Brain microvascular endothelial cell (primary cell): ENCODE measurements at regions not wholly inside any gene's neighbourhood (a gene's known extent, or its start where the extent isn't known, plus 50 kb on each side); places are given as distances from the start of the nearest gene placed in this dataset.
"Not testable (repeated sequence)": the region's sequence is repeated elsewhere in the genome, so short reads cannot be mapped to it uniquely, and the experiment has no call there.

Experiments used
- DNase-seq: peaks from one replicate; pipeline ENCODE4 v3.0.0-alpha.2; 2020
- H3K27ac ChIP-seq: fragments of 250-450 bp; sonication (Bioruptor Pico); 2 replicates; pipeline ENCODE4 v1.5.1; 2020; ENCODE audit warnings: mild to moderate bottlenecking, moderate library complexity
- H3K27me3 ChIP-seq: fragments of 250-450 bp; sonication (Bioruptor Pico); replicated peaks from 2 replicates; pipeline ENCODE4 v1.5.1; 2020; ENCODE audit warnings: mild to moderate bottlenecking
- H3K36me3 ChIP-seq: fragments of 250-450 bp; sonication (Bioruptor Pico); replicated peaks from 2 replicates; pipeline ENCODE4 v1.5.1; 2020; ENCODE audit warnings: mild to moderate bottlenecking
- H3K4me3 ChIP-seq: 2 replicates; pipeline ENCODE4 v1.5.1; 2011; ENCODE audit warnings: low read depth, mild to moderate bottlenecking, control low read depth, low read length, moderate library complexity
- CTCF ChIP-seq: IDR thresholded peaks from 2 replicates; pipeline ENCODE4 v1.5.1; 2011; ENCODE audit warnings: low read depth, mild to moderate bottlenecking, moderate library complexity, low read length, control low read depth, inconsistent platforms; ENCODE audit errors: missing control alignments
- in situ Hi-C: cut with HindIII; loops from 2 replicates; pipeline ENCODE4 v1.10.0; 2017; ENCODE audit warnings: low sequenced_read_pairs, low pct_ligation_motif_present

DNA sequence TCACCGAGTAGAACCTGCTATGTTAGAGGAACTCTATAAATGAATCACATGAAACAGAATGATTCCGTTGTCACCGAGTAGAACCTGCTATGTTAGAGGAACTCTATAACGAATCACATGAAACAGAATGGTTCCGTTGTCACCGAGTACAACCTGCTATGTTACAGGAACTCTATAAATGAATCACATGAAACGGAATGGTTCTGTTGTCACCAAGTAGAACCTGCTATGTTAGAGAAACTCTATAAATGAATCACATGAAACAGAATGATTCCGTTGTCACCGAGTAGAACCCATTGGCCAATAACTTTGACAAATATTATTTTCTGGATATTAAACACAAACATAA, 309.1 kb upstream of the FRG1 start:
- H3K27ac ChIP-seq, H3K4me3 ChIP-seq, DNase-seq, H3K27me3 ChIP-seq, H3K36me3 ChIP-seq, in situ Hi-C loops: not testable (repeated sequence)

GRCh38 chr4:189650436-189650835, 290.2 kb upstream of the FRG1 start:
- in situ Hi-C loops, DNase-seq, H3K27ac ChIP-seq, H3K4me3 ChIP-seq, H3K27me3 ChIP-seq, H3K36me3 ChIP-seq: not testable (repeated sequence)

DNA sequence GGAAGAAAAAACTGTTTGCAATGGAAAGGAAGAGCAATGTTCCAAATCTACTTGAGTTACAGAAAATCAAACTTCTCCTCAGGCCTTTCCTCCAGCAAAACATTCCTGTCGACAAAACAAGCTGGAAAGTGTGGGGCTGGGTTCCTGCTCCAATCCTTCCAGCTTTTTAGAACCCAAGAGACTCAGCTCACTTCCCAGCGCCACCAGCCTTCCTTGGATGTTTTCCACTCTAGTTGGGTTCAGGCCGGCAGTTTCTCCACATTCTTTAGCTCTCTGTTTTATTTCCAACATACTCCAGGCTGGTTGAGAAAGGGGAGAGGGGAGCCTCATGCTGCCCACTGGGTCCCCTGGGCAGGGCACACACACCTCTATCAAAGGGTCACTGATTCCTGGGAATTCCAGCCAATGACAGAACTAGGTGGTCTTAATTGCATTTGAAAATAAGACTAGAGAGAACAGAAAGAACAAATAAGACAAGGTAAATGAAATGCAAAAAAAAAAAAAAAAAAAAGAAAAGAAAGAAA, 287.5 kb upstream of the FRG1 start:
- H3K27ac ChIP-seq, H3K4me3 ChIP-seq, DNase-seq, in situ Hi-C loops, H3K36me3 ChIP-seq, H3K27me3 ChIP-seq: not testable (repeated sequence)

- H3K27ac ChIP-seq, DNase-seq, in situ Hi-C loops, H3K27me3 ChIP-seq, H3K36me3 ChIP-seq, H3K4me3 ChIP-seq: not testable (repeated sequence)
Measured at GRCh38 chr4:189653983-189654382, 286.7 kb upstream of the FRG1 start.

DNA sequence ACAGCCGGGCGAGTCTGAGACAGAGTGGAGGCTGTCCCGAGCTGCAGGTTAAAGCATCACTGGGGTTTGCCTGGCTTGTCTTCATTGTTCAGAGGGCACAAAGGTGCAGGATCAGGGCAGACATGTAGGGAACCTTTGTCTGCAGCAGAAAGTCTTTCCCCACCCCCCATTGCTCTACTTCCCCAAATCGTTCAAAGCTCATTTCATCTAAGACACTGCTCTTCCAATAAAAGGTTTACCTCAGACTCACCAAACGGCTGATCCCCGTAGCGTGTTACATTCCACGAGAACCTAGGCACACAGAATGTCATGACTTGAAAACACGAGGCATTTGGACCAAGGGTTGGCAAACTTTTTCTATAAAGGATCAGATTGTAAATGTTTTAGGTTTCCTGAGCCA, 286.3 kb upstream of the FRG1 start:
- H3K27ac ChIP-seq, H3K4me3 ChIP-seq, DNase-seq, H3K36me3 ChIP-seq, in situ Hi-C loops, H3K27me3 ChIP-seq: not testable (repeated sequence)

- H3K4me3 ChIP-seq, H3K27ac ChIP-seq, H3K36me3 ChIP-seq, DNase-seq, H3K27me3 ChIP-seq, in situ Hi-C loops: not testable (repeated sequence)
Measured at GRCh38 chr4:189655817-189656216, 284.9 kb upstream of the FRG1 start.

DNA sequence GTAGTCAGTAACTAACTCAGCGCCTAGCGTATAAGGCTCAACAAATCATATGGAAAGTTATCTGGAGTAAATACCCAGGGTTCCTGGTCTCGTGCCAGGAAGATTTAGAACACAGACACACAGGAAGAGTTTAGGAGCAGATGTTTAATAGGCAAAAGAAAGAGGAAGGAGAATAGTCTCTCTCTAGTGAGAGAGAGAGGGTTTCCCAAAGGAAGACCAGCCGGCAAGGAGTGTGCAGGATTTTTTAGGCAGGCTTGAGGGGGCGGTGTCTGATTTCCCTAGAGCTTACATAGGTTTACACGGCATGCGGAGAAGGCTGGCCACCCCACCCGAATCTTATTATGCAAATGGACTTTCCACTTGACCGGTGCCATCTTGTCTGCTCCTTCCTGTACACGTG, 284.0 kb upstream of the FRG1 start:
- Histone ChIP-seq H3K4me3 (no peak overlapping the region), H3K36me3 (no peaks in the 10 kb centered on the region), H3K27me3 (no peaks in the 10 kb centered on the region), H3K27ac (no peak overlapping the region)
- TF ChIP-seq CTCF, result no peak
- DNase-seq, result no peak
- in situ Hi-C loops, result no loop called here

DNA sequence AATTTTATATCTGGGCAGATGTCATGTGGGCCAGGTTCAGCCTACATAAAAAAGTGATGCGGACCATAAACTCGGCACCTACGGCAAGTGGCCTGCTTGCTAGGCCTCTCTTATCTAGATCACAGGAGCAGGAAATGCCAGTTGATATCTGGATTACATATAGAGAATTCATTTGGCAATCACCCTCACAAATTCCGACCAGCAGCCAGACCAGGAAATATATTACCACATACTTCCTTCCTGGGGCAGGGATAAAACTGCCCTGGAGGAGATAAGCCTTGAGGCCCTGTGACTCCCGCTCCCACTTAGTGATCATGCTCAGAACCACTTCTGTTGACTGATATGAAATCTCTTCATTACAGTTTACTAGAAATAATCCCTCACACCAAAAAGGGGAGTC, 282.4 kb upstream of the FRG1 start:
- DNase-seq, H3K36me3 ChIP-seq, in situ Hi-C loops, H3K27ac ChIP-seq, H3K4me3 ChIP-seq, H3K27me3 ChIP-seq: not testable (repeated sequence)

DNA sequence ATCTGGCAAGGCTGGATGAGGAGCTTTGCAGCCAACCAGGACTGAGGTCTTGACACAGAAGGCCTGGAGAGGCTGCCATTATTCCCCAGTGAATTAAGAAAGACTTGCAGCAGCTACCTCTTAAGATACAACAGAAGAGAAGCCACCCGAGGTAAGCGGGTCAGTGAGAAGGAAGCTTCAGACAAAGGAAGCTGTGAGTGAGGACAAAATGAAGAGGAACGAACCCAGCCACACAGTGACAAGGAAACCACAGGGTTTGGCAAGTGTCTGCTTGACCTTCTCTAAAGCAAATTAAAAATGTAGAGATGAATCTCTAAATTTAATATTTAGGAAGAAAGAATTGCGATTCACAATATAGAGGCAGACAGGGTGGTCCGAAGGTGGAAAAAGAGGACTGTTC, 281.8 kb upstream of the FRG1 start:
- H3K27ac ChIP-seq, H3K36me3 ChIP-seq, in situ Hi-C loops, H3K27me3 ChIP-seq, H3K4me3 ChIP-seq, DNase-seq: not testable (repeated sequence)

DNA sequence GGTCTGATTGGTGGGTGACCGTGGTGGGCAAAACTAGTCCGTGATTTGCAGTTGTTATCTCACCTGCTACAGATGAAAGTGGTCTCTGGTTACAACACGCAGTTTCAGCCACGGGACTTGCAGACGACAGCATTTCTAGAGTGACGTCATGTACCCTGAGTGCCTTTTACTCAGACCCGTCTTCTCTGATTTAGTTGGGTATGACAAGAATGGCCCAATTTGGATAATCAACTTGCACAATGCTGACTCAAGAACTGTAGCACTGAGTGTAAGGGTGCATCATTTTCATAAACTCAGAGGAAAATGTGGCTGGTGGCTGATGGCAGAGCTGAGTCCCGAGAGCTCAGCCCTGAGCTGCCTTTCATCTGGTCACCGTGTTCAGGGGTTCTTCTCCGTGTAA, 281.4 kb upstream of the FRG1 start:
- Histone ChIP-seq H3K27ac (no peak overlapping the region), H3K4me3 (no peak overlapping the region), H3K36me3 (no peaks in the 10 kb centered on the region), H3K27me3 (no peaks in the 10 kb centered on the region)
- no peak for TF ChIP-seq CTCF
- no peak for DNase-seq
- in situ Hi-C loops, result no loop called here
